ENCODE measurements at regions not wholly inside any gene's neighbourhood (a gene's known extent, or its start where the extent isn't known, plus 50 kb on each side); places are given as distances from the start of the nearest gene placed in this dataset.

GRCh38 chr11:122220321-122220720, 104.3 kb upstream of the BLID start:
- Histone ChIP-seq H3K4me2 (no peak overlapping the region), H3K79me2 (ENCODE audit: low read depth) (no peaks in the 10 kb centered on the region), H3K27me3 (no peaks in the 10 kb centered on the region), H3K27ac (no peak overlapping the region), H3K36me3 (no peaks in the 10 kb centered on the region), H3K4me1 (no peaks in the 10 kb centered on the region), H3K9me3 (ENCODE audit: low read depth) (no peaks in the 10 kb centered on the region), H3K9ac (no peak overlapping the region), H2AFZ (replicated peaks) (no peak overlapping the region), H3F3A (ENCODE audit: low read depth) (no peaks in the 10 kb centered on the region), H3K4me3 (no peak overlapping the region), H4K20me1 (ENCODE audit: low read depth) (no peaks in the 10 kb centered on the region)
- no peak for DNase-seq (ENCODE audit: low spot score)
- peaks cover 37% of the 10 kb centered on the region for H3K4me1 Mint-ChIP-seq
- H3K27ac Mint-ChIP-seq = peak overlapping the region; percentile 1
- H3K27me3 Mint-ChIP-seq (ENCODE audit: insufficient read depth, low read depth) = peaks cover 3% of the 10 kb centered on the region
- TF ChIP-seq CTCF (IDR thresholded peaks at IDR 0.05) = no peak
- no peak for TF ChIP-seq EZH2phosphoT487 (IDR thresholded peaks at IDR 0.05)
- TF ChIP-seq EZH2 (IDR thresholded peaks at IDR 0.05) = no peak
- H3K4me3 Mint-ChIP-seq = no peak overlapping the region
- peaks cover 14% of the 10 kb centered on the region for H3K36me3 Mint-ChIP-seq
- H3K9me3 Mint-ChIP-seq = no peaks in the 10 kb centered on the region

- no peak for DNase-seq (ENCODE audit: low spot score)
- no peak overlapping the region for H2AFZ ChIP-seq (replicated peaks)
- Mint-ChIP-seq H3K4me3 (no peak overlapping the region), H3K27me3 (ENCODE audit: insufficient read depth, low read depth) (peaks cover 3% of the 10 kb centered on the region), H3K27ac (no peak overlapping the region), H3K36me3 (peaks cover 14% of the 10 kb centered on the region), H3K4me1 (peaks cover 42% of the 10 kb centered on the region), H3K9me3 (no peaks in the 10 kb centered on the region)
- no peak overlapping the region for H3K9ac ChIP-seq
- H3K36me3 ChIP-seq = no peaks in the 10 kb centered on the region
- no peaks in the 10 kb centered on the region for H3F3A ChIP-seq (ENCODE audit: low read depth)
- H3K9me3 ChIP-seq (ENCODE audit: low read depth) = no peaks in the 10 kb centered on the region
- no peaks in the 10 kb centered on the region for H3K79me2 ChIP-seq (ENCODE audit: low read depth)
- no peak overlapping the region for H3K27ac ChIP-seq
- H3K4me2 ChIP-seq = no peak overlapping the region
- TF ChIP-seq CTCF (IDR thresholded peaks at IDR 0.05) = no peak
- no peak for TF ChIP-seq EZH2phosphoT487 (IDR thresholded peaks at IDR 0.05)
- TF ChIP-seq EZH2 (IDR thresholded peaks at IDR 0.05) = no peak
- H4K20me1 ChIP-seq (ENCODE audit: low read depth) = no peaks in the 10 kb centered on the region
- H3K4me3 ChIP-seq = no peak overlapping the region
- peaks cover 5% of the 10 kb centered on the region for H3K4me1 ChIP-seq
- H3K27me3 ChIP-seq = no peaks in the 10 kb centered on the region
Observed at GRCh38 chr11:122219791-122220190, 103.8 kb upstream of the BLID start.

GRCh38 chr11:122215244-122215992, 99.4 kb upstream of the BLID start:
- H3K27ac ChIP-seq = no peak overlapping the region
- peak overlapping the region; percentile 13 for H3K27ac Mint-ChIP-seq

More at GRCh38 chr11:122215244-122215992, 99.4 kb upstream of the BLID start:
- Histone ChIP-seq H3K9ac (no peak overlapping the region), H4K20me1 (ENCODE audit: low read depth) (no peaks in the 10 kb centered on the region), H3K36me3 (no peaks in the 10 kb centered on the region), H3K4me2 (no peak overlapping the region), H3F3A (ENCODE audit: low read depth) (no peaks in the 10 kb centered on the region), H3K4me1 (peaks cover 5% of the 10 kb centered on the region), H3K9me3 (ENCODE audit: low read depth) (no peaks in the 10 kb centered on the region), H2AFZ (replicated peaks) (peak overlapping the region; percentile 87), H3K27me3 (no peaks in the 10 kb centered on the region), H3K4me3 (no peak overlapping the region), H3K79me2 (ENCODE audit: low read depth) (no peaks in the 10 kb centered on the region)
- Mint-ChIP-seq H3K36me3 (peaks cover 7% of the 10 kb centered on the region), H3K4me1 (peaks cover 69% of the 10 kb centered on the region), H3K27me3 (ENCODE audit: insufficient read depth, low read depth) (peaks cover 3% of the 10 kb centered on the region), H3K9me3 (no peaks in the 10 kb centered on the region), H3K4me3 (no peak overlapping the region)
- TF ChIP-seq CTCF (IDR thresholded peaks at IDR 0.05) (peak; percentile 93), EZH2phosphoT487 (IDR thresholded peaks at IDR 0.05) (no peak)
- DNase-seq (ENCODE audit: low spot score) = peak; percentile 82
